ENCODE measurements at regions not wholly inside any gene's neighbourhood (a gene's known extent, or its start where the extent isn't known, plus 50 kb on each side); places are given as distances from the start of the nearest gene placed in this dataset.

DNA sequence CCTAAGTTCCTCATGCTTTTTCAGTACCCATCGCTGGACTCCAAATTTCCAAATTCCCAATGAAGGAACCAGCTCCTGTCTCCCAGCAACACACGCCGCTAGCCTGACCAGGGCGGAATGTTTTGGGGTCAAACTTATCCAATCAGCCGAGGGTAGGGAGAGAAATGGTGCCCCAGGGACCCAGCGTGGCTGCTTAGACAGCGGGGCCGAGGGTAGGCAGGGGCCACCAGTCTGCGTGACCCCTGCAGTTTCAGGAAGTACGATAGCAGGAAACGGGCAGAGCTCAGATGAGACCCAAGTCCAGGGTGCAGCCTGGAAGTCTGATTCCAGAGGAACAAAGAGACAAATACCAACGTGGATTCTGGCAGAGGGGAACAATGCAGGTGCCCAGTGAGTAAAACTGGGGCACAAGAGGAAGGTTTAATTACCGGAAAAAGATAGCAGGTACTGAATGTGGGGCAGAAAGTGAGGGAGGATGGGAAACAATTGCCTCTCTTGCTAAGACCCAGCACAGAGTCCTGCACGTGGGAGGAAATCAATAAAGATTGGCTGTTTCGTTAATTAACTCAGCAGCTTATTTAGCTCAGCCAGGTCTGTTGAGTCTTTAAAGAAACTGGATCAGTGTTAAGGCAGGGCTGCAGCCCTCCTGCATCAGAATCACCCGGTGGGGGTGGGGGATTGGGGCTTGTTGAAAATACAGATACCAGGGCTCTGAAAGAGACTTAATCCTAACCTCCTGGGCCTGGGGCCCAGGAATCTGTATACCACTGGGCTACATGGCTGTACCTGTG is 50.4 kb upstream of the NFE2L3 start:
- no peak for DNase-seq

- no peak for DNase-seq
Observed at GRCh38 chr7:26102176-26102575, 49.8 kb upstream of the NFE2L3 start.

Measured in NCI-H2107 (cell line).